Upper lobe of right lung (tissue), 1 donor: ENCODE measurements at regions not wholly inside any gene's neighbourhood (a gene's known extent, or its start where the extent isn't known, plus 50 kb on each side); places are given as distances from the start of the nearest gene placed in this dataset.
"Not testable (repeated sequence)": the region's sequence is repeated elsewhere in the genome, so short reads cannot be mapped to it uniquely, and the experiment has no call there.

Source experiments
- ATAC-seq: fragments of 200-7000 bp; cut with Tn5 transposase; one replicate; pipeline ENCODE4 v1.9.1; 2020; ENCODE audit warnings: mild to moderate bottlenecking, moderate library complexity
- DNase-seq: peaks from one replicate; pipeline ENCODE4 v3.0.0-alpha.2; 2020
- H3K27ac ChIP-seq: fragments of 200-600 bp; one replicate; pipeline ENCODE4 v1.8.0; 2022
- H3K27me3 ChIP-seq: fragments of 200-600 bp; one replicate; pipeline ENCODE4 v1.8.0; 2022; ENCODE audit warnings: mild to moderate bottlenecking
- H3K36me3 ChIP-seq: fragments of 200-600 bp; one replicate; pipeline ENCODE4 v1.8.0; 2022
- H3K4me1 ChIP-seq: fragments of 200-600 bp; one replicate; pipeline ENCODE4 v1.8.0; 2022
- H3K4me3 ChIP-seq: fragments of 200-600 bp; one replicate; pipeline ENCODE4 v1.8.0; 2022; ENCODE audit warnings: mild to moderate bottlenecking
- H3K9me3 ChIP-seq: fragments of 200-600 bp; one replicate; pipeline ENCODE4 v1.8.0; 2022
- intact Hi-C: fragments of 100-400 bp; cut with DNase I; formaldehyde crosslinking; loops from one replicate; pipeline ENCODE4 v1.11.0; 2022
- TF ChIP-seq, protein P1 (sequence below): fragments of 200-600 bp; IDR thresholded peaks from one replicate; pipeline ENCODE4 v1.8.0; 2022; ENCODE audit warnings: antibody characterized with exemption
- donor health status: DM: no; HTN: yes; CAD: no; lungs with severe emphysema.

DNA sequence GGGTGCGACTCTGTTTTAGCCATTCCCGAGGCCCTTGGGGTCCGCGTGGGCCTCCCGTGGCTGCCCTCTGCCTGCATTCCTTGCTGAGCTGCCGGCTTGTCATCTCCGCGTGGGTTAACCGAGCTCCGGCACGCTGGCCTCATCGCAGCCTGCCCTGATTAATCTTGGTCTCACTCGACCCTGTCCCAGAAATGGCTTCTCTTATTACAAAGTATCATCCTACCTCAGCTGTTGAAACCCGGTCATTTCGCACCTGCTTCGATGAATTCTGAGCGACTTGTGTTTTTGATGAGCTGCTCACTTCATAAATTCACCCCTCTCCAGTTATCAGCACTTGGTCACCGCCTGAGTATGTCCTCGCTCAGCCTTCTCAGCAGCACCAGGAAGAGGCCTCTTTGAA is 123.5 kb upstream of the EGFLAM start:
- intact Hi-C loops: no loop called here
- no peak overlapping the region for H3K27ac ChIP-seq
- H3K4me3 ChIP-seq: no peak overlapping the region
- TF ChIP-seq, protein P1, sequence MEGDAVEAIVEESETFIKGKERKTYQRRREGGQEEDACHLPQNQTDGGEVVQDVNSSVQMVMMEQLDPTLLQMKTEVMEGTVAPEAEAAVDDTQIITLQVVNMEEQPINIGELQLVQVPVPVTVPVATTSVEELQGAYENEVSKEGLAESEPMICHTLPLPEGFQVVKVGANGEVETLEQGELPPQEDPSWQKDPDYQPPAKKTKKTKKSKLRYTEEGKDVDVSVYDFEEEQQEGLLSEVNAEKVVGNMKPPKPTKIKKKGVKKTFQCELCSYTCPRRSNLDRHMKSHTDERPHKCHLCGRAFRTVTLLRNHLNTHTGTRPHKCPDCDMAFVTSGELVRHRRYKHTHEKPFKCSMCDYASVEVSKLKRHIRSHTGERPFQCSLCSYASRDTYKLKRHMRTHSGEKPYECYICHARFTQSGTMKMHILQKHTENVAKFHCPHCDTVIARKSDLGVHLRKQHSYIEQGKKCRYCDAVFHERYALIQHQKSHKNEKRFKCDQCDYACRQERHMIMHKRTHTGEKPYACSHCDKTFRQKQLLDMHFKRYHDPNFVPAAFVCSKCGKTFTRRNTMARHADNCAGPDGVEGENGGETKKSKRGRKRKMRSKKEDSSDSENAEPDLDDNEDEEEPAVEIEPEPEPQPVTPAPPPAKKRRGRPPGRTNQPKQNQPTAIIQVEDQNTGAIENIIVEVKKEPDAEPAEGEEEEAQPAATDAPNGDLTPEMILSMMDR: no peak
- no peaks in the 10 kb centered on the region for H3K4me1 ChIP-seq
- ATAC-seq (no peak), DNase-seq (no peak)
- no peaks in the 10 kb centered on the region for H3K9me3 ChIP-seq
- no peaks in the 10 kb centered on the region for H3K27me3 ChIP-seq
- H3K36me3 ChIP-seq: no peaks in the 10 kb centered on the region

DNA sequence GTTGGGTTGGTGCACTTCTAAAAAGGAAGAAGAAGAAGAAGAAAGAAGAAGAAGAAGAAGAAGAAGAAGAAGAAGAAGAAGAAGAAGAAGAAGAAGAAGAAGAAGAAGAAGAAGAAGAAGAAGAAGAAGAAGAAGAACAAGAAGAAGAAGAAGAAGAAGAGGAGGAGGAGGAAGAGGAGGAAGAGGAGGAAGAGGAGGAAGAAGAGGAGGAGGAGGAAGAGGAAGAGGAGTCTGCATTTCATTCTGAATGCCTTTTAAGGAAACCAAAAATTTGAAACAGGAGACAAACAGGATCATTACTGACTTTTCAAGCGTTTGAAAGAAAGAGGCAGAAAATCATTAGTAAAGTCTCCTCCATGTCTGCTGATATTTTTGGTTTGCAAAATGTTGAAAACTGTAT is 124.1 kb upstream of the EGFLAM start:
- H3K27ac ChIP-seq, H3K4me1 ChIP-seq, H3K27me3 ChIP-seq, H3K9me3 ChIP-seq, H3K4me3 ChIP-seq, H3K36me3 ChIP-seq, intact Hi-C loops, ATAC-seq, DNase-seq: not testable (repeated sequence)

DNA sequence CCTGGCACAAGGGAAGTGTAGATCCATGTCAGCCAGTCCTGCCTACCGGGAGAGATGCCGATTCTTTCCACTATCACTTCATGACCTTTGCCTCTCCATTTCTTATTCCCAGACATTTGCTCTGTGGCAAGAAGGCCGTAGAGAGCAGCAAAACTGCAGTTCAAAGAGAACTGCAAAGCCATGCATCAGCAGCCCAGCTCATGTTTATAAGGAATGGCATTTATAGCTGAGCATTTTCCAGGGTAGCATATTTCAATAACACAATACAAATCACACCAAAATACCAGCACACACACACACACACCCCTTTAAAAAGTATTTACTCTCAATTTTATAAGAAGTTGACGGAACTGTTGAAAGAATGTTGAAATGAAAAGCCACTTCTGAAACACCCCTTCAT is 126.7 kb upstream of the EGFLAM start:
- Histone ChIP-seq H3K9me3 (no peaks in the 10 kb centered on the region), H3K36me3 (no peaks in the 10 kb centered on the region), H3K27ac (no peak overlapping the region), H3K27me3 (no peaks in the 10 kb centered on the region), H3K4me3 (no peak overlapping the region), H3K4me1 (no peaks in the 10 kb centered on the region)
- no peak for DNase-seq
- intact Hi-C loops: no loop called here
- ATAC-seq: no peak
- TF ChIP-seq, protein P1: no peak

DNA sequence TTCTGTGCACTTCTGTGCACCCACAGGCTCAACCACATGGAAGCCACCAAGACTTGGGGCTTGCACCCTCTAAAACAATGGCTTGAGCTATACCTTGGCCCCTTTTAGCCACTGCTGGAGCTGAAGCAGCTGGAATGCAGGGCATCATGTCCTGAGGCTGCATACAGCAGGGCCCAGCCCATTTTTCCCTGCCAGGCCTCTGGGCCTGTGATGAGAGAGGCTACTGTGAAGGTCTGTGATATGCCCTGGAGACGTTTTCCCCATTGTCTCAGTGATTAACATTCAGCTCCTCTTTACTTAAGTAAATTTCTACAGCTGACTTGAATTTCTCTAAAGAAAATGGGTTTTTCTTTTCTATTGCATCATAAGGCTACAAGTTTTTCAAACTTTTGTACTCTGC is 134.0 kb upstream of the EGFLAM start:
- Histone ChIP-seq H3K4me1 (no peaks in the 10 kb centered on the region), H3K9me3 (no peaks in the 10 kb centered on the region), H3K27me3 (no peaks in the 10 kb centered on the region), H3K4me3 (no peak overlapping the region), H3K36me3 (no peaks in the 10 kb centered on the region), H3K27ac (no peak overlapping the region)
- TF ChIP-seq, protein P1: no peak
- no peak for ATAC-seq
- intact Hi-C loops: no loop called here
- no peak for DNase-seq

DNA sequence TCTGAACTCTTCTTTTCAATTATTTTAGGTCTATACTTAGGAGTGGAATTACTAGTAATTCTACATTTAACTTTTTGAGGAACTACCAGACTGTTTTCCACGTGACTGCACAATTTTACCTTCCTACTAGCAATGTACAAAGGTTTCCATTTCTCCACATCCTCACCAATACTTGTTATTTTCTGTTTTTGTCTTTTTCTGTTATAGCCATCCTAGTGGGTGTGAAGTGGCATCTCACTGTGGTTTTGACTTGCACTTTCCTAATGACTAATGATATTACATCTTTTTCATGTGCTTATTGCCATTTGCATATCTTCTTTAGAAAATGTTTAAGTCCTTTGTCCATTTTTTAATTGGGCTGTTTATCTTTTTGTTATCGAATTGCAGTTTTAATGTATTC is 136.9 kb upstream of the EGFLAM start:
- no peaks in the 10 kb centered on the region for H3K36me3 ChIP-seq
- DNase-seq (no peak), ATAC-seq (no peak)
- no peaks in the 10 kb centered on the region for H3K4me1 ChIP-seq
- intact Hi-C loops: no loop called here
- no peak overlapping the region for H3K27ac ChIP-seq
- TF ChIP-seq, protein P1: no peak
- H3K27me3 ChIP-seq: no peaks in the 10 kb centered on the region
- no peaks in the 10 kb centered on the region for H3K9me3 ChIP-seq
- no peak overlapping the region for H3K4me3 ChIP-seq

DNA sequence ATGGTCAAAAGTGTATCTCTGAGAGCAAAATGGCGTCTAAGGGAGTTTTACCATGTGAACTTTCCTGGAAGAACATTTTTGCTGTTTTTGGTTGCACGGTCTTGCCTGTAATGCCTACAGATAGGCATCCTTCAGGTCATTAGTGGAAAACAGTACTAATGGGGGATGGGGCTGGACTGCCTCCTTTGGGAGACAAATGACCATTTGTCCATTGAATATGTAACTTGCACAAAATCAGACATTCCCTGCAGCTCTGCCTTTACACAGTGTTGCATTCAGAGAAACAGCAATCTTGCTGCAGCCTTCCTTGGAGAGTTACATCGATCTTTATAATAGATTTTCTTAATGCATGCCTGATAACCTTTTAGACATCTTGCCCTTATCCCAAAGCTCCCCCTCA is 138.5 kb upstream of the EGFLAM start:
- Histone ChIP-seq H3K9me3 (no peaks in the 10 kb centered on the region), H3K4me3 (no peak overlapping the region), H3K27me3 (no peaks in the 10 kb centered on the region), H3K36me3 (no peaks in the 10 kb centered on the region), H3K4me1 (no peaks in the 10 kb centered on the region), H3K27ac (no peak overlapping the region)
- intact Hi-C loops: no loop called here
- ATAC-seq: no peak
- TF ChIP-seq, protein P1: no peak
- no peak for DNase-seq
